ENCODE measurements at regions not wholly inside any gene's neighbourhood (a gene's known extent, or its start where the extent isn't known, plus 50 kb on each side); places are given as distances from the start of the nearest gene placed in this dataset.
"Not testable (repeated sequence)": the region's sequence is repeated elsewhere in the genome, so short reads cannot be mapped to it uniquely, and the experiment has no call there.

DNA sequence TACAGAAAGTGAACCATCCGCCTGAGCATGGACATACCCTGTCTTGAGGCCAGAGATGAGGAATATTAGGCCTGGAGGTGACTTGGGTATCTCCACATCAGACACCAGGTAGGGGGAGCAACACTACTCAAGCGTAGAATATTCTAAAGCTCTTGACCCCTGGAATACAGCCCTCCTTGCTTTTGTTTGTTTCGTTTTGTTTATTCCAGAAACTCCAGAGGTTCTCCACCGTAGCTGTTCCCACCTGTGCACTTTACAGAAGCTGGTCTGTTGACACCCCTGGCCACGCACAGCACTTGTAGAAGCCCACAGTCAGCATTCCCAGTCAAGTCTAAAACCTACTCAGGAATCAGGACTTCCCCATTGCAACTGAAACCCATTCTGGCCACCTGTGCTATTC is 139.6 kb upstream of the NEBL start:
- H3K27me3 ChIP-seq (ENCODE audit: control insufficient read depth, insufficient read depth, low read length): no peaks in the 10 kb centered on the region
- no peak overlapping the region for H3K27ac ChIP-seq (ENCODE audit: low read length)
- no peak for DNase-seq
- H3K4me1 ChIP-seq (ENCODE audit: control insufficient read depth, insufficient read depth, low read length): no peaks in the 10 kb centered on the region
- H3K4me3 ChIP-seq (ENCODE audit: low read length): no peak overlapping the region
- no peaks in the 10 kb centered on the region for H3K36me3 ChIP-seq (ENCODE audit: control insufficient read depth, insufficient read depth, low read length)
- H3K9me3 ChIP-seq (replicated peaks; ENCODE audit: control insufficient read depth, low read depth, low read length): no peaks in the 10 kb centered on the region
- WGBS (ENCODE audit: insufficient coverage): 95% methylated on average over 3 of the region's 5 CpGs

DNA sequence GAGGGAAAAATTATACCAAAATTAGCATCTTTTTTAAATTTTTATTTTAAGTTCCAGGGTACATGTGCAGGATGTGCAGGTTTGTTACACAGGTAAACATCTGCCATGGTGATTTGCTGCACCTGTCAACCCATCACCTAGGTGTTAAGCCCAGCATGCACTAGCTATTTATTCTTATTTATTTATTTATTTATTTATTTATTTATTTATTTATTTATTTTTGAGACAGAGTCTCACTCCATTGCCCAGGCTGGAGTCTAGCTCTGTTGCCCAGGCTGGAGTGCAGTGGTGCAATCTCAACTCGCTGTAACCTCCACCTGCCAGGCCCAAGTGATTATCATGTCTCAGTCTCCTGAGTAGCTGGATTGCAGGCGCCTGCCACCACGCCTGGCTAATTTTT is 137.7 kb upstream of the NEBL start:
- H3K27me3 ChIP-seq (ENCODE audit: control insufficient read depth, insufficient read depth, low read length); H3K9me3 ChIP-seq (replicated peaks; ENCODE audit: control insufficient read depth, low read depth, low read length); H3K27ac ChIP-seq (ENCODE audit: low read length); H3K4me3 ChIP-seq (ENCODE audit: low read length); H3K36me3 ChIP-seq (ENCODE audit: control insufficient read depth, insufficient read depth, low read length); H3K4me1 ChIP-seq (ENCODE audit: control insufficient read depth, insufficient read depth, low read length); DNase-seq: not testable (repeated sequence)
- 90% methylated on average over 2 of the region's 3 CpGs for WGBS (ENCODE audit: insufficient coverage)

DNA sequence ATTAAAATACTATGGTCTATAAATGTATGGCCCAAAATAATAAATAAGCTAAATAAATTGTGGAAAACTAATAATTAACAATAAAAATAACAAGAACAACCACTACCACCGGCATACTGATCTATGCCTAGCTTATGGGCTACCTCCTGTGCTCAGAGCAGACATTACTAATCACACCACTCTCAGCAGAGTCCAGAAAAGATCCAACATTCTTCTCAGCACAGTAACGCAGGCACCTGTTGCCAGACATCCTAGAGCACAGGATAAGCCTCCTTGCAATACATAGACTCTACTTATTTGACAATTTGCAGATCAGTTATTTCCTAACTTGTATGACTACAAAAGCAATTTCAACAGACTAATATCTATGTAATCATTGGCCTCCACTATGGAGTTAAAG is 137.1 kb upstream of the NEBL start:
- WGBS (ENCODE audit: insufficient coverage): no CpG with 5 or more reads among the region's 2 CpGs
- no peaks in the 10 kb centered on the region for H3K27me3 ChIP-seq (ENCODE audit: control insufficient read depth, insufficient read depth, low read length)
- H3K36me3 ChIP-seq (ENCODE audit: control insufficient read depth, insufficient read depth, low read length): no peaks in the 10 kb centered on the region
- H3K27ac ChIP-seq (ENCODE audit: low read length): no peak overlapping the region
- no peaks in the 10 kb centered on the region for H3K4me1 ChIP-seq (ENCODE audit: control insufficient read depth, insufficient read depth, low read length)
- DNase-seq: no peak
- no peak overlapping the region for H3K4me3 ChIP-seq (ENCODE audit: low read length)
- no peaks in the 10 kb centered on the region for H3K9me3 ChIP-seq (replicated peaks; ENCODE audit: control insufficient read depth, low read depth, low read length)

DNA sequence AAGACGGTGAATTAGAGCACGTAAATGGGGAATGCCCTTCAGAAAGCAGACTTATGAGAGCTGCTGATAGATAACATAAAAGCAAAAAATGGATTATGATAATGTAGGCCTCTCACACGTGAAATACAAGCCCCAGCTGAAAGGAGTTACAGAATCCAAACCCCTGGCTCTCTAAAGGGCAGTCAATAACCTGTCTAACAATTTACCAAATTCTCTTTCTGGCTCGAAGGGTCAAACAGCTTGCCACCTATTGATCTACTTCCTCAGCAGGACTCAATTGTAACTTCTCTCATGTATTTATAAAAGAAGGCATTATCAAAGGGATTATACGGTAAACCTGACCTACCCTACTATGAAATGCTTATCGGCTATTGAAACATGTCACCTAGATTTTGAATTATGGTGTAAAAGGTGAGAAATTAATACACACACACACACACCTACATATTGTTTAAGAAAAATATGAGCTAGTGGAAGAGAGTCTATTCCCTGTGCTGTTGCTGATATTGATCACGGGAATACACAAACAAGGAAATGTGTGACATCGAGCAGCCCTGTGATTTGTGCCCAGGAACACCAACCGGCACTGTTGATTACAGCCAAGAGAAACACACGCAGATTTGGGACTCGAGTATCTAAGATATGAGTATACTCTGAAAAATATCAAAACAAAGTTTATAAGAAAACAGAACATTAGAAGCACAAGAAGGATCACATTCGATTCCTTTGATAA is 135.6 kb upstream of the NEBL start:
- H3K27ac ChIP-seq (ENCODE audit: low read length): no peak overlapping the region
- no peak for DNase-seq
- H3K9me3 ChIP-seq (replicated peaks; ENCODE audit: control insufficient read depth, low read depth, low read length): no peaks in the 10 kb centered on the region
- no peaks in the 10 kb centered on the region for H3K27me3 ChIP-seq (ENCODE audit: control insufficient read depth, insufficient read depth, low read length)
- H3K36me3 ChIP-seq (ENCODE audit: control insufficient read depth, insufficient read depth, low read length): no peaks in the 10 kb centered on the region
- no peaks in the 10 kb centered on the region for H3K4me1 ChIP-seq (ENCODE audit: control insufficient read depth, insufficient read depth, low read length)
- 44% methylated on average over 2 of the region's 12 CpGs for WGBS (ENCODE audit: insufficient coverage)
- H3K4me3 ChIP-seq (ENCODE audit: low read length): no peak overlapping the region

DNA sequence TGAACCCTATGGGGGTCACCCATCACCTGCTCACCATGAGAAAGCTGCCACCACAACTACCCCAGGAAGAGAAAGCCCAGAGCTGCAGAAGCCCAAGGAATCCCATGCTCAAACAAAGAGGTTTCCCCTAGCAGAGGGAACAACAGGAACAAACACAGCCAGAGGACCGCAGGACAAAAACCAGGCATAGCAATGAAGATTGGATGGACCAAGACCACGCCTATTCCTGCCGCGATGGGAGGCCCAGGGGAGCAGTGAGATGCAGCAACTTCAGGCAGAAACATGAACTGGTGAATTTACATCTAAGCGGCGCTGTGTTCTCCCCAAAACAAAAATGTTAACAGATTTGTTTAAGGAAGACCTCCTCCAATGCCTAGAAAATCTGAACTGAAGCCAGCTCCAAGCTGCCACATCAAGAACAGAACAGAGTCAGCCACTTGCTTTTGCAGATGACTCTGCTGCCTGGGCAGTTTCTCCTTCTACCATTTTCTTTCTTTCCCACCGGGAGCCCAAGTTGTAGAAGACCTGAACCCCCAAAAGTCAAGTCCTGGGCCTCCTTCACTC is 134.2 kb upstream of the NEBL start:
- Histone ChIP-seq H3K4me1 (ENCODE audit: control insufficient read depth, insufficient read depth, low read length) (no peaks in the 10 kb centered on the region), H3K4me3 (ENCODE audit: low read length) (no peak overlapping the region), H3K27me3 (ENCODE audit: control insufficient read depth, insufficient read depth, low read length) (no peaks in the 10 kb centered on the region), H3K9me3 (replicated peaks; ENCODE audit: control insufficient read depth, low read depth, low read length) (no peaks in the 10 kb centered on the region), H3K36me3 (ENCODE audit: control insufficient read depth, insufficient read depth, low read length) (no peaks in the 10 kb centered on the region), H3K27ac (ENCODE audit: low read length) (no peak overlapping the region)
- WGBS (ENCODE audit: insufficient coverage): 72% methylated on average over 6 of the region's 7 CpGs
- DNase-seq: no peak

DNA sequence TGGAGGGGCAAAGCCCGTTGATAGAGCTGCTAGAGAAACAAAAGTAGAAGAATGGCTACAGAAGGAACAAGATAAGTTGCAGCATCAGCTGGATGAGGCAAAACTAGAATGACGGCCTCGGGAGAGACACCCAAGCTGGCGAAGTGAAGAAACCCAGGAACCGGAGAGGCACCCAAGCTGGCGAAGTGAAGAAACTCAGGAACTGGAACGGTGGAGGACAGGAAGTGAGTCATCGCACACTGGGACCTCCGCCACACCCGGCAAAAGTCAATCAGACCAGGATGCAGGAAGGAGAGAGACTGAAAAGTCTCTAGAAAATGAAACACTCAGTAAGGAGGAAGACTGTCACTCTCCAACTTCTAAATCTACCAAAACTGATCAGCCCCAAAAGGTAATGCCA is 133.0 kb upstream of the NEBL start:
- 85% methylated on average over 9 of the region's 10 CpGs for WGBS (ENCODE audit: insufficient coverage)
- DNase-seq: no peak

DNA sequence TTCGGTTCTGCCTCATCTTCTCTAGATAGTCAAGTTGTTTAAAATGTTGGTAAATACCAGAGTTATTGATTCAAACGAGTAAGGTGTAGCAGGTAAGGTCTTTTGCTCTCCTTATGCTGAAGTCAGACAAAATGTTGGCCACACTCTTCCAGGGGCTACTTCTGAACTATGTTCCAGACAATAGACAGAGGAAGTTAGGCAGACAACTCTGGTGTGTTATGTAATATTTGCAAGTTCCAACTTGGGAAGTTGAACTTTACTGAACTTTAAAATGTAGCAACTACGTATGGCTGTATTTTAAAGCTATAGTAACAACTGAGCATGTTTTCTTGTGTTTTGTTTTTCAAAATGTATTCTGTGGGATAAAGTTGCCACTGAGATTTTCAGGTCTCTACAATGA is 125.7 kb upstream of the NEBL start:
- DNase-seq: peak; percentile 79
- H3K36me3 ChIP-seq (ENCODE audit: control insufficient read depth, insufficient read depth, low read length): no peaks in the 10 kb centered on the region
- no peak overlapping the region for H3K4me3 ChIP-seq (ENCODE audit: low read length)
- H3K9me3 ChIP-seq (replicated peaks; ENCODE audit: control insufficient read depth, low read depth, low read length): no peaks in the 10 kb centered on the region
- H3K4me1 ChIP-seq (ENCODE audit: control insufficient read depth, insufficient read depth, low read length): no peaks in the 10 kb centered on the region
- WGBS (ENCODE audit: insufficient coverage): 40% methylated on average over 1 of the region's 3 CpGs
- no peak overlapping the region for H3K27ac ChIP-seq (ENCODE audit: low read length)
- H3K27me3 ChIP-seq (ENCODE audit: control insufficient read depth, insufficient read depth, low read length): no peaks in the 10 kb centered on the region

More for the DNA sequence above, 133.0 kb upstream of the NEBL start:
- H3K27ac ChIP-seq (ENCODE audit: low read length): no peak overlapping the region
- H3K4me1 ChIP-seq (ENCODE audit: control insufficient read depth, insufficient read depth, low read length): no peaks in the 10 kb centered on the region
- H3K4me3 ChIP-seq (ENCODE audit: low read length): no peak overlapping the region
- no peaks in the 10 kb centered on the region for H3K27me3 ChIP-seq (ENCODE audit: control insufficient read depth, insufficient read depth, low read length)
- H3K36me3 ChIP-seq (ENCODE audit: control insufficient read depth, insufficient read depth, low read length): no peaks in the 10 kb centered on the region
- H3K9me3 ChIP-seq (replicated peaks; ENCODE audit: control insufficient read depth, low read depth, low read length): no peaks in the 10 kb centered on the region

DNA sequence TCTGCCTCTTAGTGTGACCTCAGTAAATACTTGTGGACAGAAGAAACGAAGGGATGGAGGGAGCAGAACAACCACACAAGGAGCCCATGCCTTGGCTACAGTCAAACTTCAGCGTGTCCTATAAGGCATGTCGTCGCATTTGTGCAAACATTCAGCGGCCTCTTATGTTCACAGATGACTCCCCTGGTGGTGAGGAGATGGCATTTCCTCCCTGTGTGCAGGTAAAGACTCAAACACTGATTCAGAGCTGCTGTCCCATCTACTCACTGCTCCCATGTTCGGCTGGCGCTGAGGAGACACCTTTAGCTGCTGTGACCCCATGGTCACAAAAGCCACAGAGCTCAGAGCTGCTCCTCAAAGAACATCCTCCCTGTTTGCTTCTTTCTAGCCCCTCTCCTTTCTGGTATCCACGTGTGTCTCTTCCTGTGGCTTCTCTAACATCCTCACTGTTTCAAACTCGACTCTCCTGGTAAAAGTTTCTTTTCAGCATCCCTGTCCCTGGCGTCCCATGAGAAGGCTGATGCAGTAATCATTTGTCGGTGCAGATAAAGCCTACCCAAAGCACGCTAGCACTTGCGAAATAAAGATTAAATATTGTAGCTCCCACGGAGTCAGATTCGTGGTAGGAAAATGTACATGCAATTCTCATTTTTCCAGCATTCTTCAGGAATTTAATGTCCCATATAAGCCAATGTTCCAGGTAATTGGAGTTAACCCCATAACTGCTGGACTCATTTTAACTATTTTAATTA is 124.9 kb upstream of the NEBL start:
- WGBS (ENCODE audit: insufficient coverage): 57% methylated on average over 9 of the region's 15 CpGs
- Histone ChIP-seq H3K4me1 (ENCODE audit: control insufficient read depth, insufficient read depth, low read length) (no peaks in the 10 kb centered on the region), H3K27me3 (ENCODE audit: control insufficient read depth, insufficient read depth, low read length) (no peaks in the 10 kb centered on the region), H3K36me3 (ENCODE audit: control insufficient read depth, insufficient read depth, low read length) (no peaks in the 10 kb centered on the region), H3K9me3 (replicated peaks; ENCODE audit: control insufficient read depth, low read depth, low read length) (no peaks in the 10 kb centered on the region), H3K4me3 (ENCODE audit: low read length) (no peak overlapping the region), H3K27ac (ENCODE audit: low read length) (no peak overlapping the region)
- peak; percentile 28 for DNase-seq

DNA sequence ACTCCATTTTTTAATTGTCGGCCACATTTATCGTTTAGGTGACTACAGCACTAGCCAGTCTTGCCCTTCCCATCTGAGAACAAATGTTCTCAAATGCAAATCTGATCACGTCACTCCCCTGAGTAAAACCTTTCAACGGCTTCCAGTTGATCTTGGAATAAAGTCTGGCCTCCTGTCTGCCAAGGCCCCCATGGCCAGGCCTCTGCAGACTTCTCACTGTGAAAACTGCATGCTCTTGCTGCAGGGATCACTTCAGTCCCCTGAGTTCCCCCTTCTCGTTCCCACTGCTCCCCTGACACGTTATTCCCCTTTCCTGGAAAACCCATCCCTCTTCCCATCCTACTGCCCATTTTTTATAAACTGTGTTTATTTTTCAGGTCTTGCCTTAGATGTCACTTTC is 124.1 kb upstream of the NEBL start:
- no peak overlapping the region for H3K4me3 ChIP-seq (ENCODE audit: low read length)
- no peaks in the 10 kb centered on the region for H3K4me1 ChIP-seq (ENCODE audit: control insufficient read depth, insufficient read depth, low read length)
- no peaks in the 10 kb centered on the region for H3K9me3 ChIP-seq (replicated peaks; ENCODE audit: control insufficient read depth, low read depth, low read length)
- no peak overlapping the region for H3K27ac ChIP-seq (ENCODE audit: low read length)
- WGBS (ENCODE audit: insufficient coverage): 50% methylated on average over 4 of the region's 6 CpGs
- no peaks in the 10 kb centered on the region for H3K27me3 ChIP-seq (ENCODE audit: control insufficient read depth, insufficient read depth, low read length)
- no peaks in the 10 kb centered on the region for H3K36me3 ChIP-seq (ENCODE audit: control insufficient read depth, insufficient read depth, low read length)
- no peak for DNase-seq

DNA sequence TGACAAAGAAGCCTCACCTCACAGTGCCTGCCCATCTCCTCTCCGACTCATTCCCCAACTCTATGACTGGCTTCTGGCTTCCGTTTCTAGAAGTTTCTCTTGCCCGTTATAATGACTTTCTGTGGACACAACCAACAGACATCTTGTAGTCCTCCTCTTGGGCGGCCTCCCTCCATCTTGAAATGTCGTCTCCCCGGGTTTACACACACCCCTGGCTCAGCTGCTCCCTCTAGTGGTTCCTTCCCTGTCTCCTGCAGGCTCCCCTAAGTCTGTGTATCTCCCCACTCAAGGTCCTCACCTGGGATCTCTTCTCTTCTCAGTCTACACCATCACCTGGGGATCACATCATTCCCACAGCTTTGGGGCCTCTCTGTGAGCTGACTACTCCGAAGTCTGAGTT is 123.4 kb upstream of the NEBL start:
- Histone ChIP-seq H3K4me1 (ENCODE audit: control insufficient read depth, insufficient read depth, low read length) (no peaks in the 10 kb centered on the region), H3K9me3 (replicated peaks; ENCODE audit: control insufficient read depth, low read depth, low read length) (no peaks in the 10 kb centered on the region), H3K4me3 (ENCODE audit: low read length) (no peak overlapping the region), H3K36me3 (ENCODE audit: control insufficient read depth, insufficient read depth, low read length) (no peaks in the 10 kb centered on the region), H3K27me3 (ENCODE audit: control insufficient read depth, insufficient read depth, low read length) (no peaks in the 10 kb centered on the region), H3K27ac (ENCODE audit: low read length) (no peak overlapping the region)
- no peak for DNase-seq
- WGBS (ENCODE audit: insufficient coverage): 89% methylated on average over 7 of the region's 7 CpGs
